SK-N-SH treated with all-trans-retinoic acid at 6 μM for 48 hours (cell line): ENCODE measurements at regions not wholly inside any gene's neighbourhood (a gene's known extent, or its start where the extent isn't known, plus 50 kb on each side); places are given as distances from the start of the nearest gene placed in this dataset.

Experiments
- ARNTL ChIP-seq: fragments of 450-650 bp; formaldehyde crosslinking; IDR thresholded peaks from 2 replicates; pipeline ENCODE4 v1.5.0; 2020; ENCODE audit warnings: low read depth, mild to moderate bottlenecking, moderate library complexity, borderline replicate concordance
- CSRNP3 ChIP-seq: fragments of 250-450 bp; sonication (Bioruptor Pico); IDR thresholded peaks from 2 replicates; pipeline ENCODE4 v1.5.1; 2021; ENCODE audit warnings: mild to moderate bottlenecking, moderate library complexity
- ISL1 ChIP-seq: fragments of 250-450 bp; sonication (Bioruptor Pico); IDR thresholded peaks from 2 replicates; pipeline ENCODE4 v2.1.2; 2022; ENCODE audit warnings: mild to moderate bottlenecking, moderate library complexity
- OSR1 ChIP-seq: fragments of 250-450 bp; sonication (Bioruptor Pico); IDR thresholded peaks from 2 replicates; pipeline ENCODE4 v1.8.0; 2022; ENCODE audit warnings: moderate library complexity, mild to moderate bottlenecking, inconsistent platforms
- PATZ1 ChIP-seq: fragments of 250-450 bp; sonication (Bioruptor Pico); IDR thresholded peaks from 2 replicates; pipeline ENCODE4 v1.8.0; 2020; ENCODE audit warnings: mild to moderate bottlenecking, moderate library complexity, borderline replicate concordance
- TOX ChIP-seq: fragments of 250-450 bp; sonication (Bioruptor Pico); IDR thresholded peaks from 2 replicates; pipeline ENCODE4 v1.8.0; 2021; ENCODE audit warnings: mild to moderate bottlenecking, moderate library complexity, borderline replicate concordance

GRCh38 chr12:5101686-5102085 lies 58.0 kb downstream of the KCNA5 start:
- TF ChIP-seq OSR1 (CRISPR knock-in tag): no peak
- TF ChIP-seq CSRNP3: no peak
- no peak for TF ChIP-seq ISL1 (CRISPR knock-in tag)
- no peak for TF ChIP-seq TOX (CRISPR knock-in tag)
- TF ChIP-seq PATZ1 (CRISPR knock-in tag): no peak
- TF ChIP-seq ARNTL (CRISPR knock-in tag): no peak
